ENCODE measurements at regions not wholly inside any gene's neighbourhood (a gene's known extent, or its start where the extent isn't known, plus 50 kb on each side); places are given as distances from the start of the nearest gene placed in this dataset.

DNA sequence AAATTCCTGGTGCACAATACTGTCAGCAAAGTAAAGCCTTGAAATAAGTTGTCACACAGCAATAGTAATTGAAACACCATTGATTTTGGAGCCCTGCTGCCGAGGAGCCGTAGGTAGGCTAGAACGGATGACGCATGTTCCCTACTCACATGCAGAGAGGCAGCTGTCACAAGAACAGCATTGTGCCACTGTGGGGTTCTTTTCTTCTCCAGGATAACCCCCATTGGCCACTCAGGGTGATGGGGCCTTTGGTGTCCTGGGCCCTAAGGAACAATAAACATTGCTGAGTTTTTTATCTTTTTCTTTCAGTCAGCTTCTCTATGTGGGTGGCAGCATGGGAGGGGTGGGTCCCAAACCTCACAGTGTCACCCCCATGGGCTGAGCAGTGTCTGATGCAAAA lies 542.3 kb downstream of the BCOR start:
- TF ChIP-seq, protein P1, sequence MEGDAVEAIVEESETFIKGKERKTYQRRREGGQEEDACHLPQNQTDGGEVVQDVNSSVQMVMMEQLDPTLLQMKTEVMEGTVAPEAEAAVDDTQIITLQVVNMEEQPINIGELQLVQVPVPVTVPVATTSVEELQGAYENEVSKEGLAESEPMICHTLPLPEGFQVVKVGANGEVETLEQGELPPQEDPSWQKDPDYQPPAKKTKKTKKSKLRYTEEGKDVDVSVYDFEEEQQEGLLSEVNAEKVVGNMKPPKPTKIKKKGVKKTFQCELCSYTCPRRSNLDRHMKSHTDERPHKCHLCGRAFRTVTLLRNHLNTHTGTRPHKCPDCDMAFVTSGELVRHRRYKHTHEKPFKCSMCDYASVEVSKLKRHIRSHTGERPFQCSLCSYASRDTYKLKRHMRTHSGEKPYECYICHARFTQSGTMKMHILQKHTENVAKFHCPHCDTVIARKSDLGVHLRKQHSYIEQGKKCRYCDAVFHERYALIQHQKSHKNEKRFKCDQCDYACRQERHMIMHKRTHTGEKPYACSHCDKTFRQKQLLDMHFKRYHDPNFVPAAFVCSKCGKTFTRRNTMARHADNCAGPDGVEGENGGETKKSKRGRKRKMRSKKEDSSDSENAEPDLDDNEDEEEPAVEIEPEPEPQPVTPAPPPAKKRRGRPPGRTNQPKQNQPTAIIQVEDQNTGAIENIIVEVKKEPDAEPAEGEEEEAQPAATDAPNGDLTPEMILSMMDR (IDR thresholded peaks at IDR 0.05; ENCODE audit: low read depth, low read length): no peak
- no peak overlapping the region for H3K4me3 ChIP-seq (ENCODE audit: low read depth, low read length)
- in situ Hi-C loops (cut with HindIII; ENCODE audit: low sequenced_read_pairs): no loop called here
- DNase-seq (ENCODE audit: low read depth, low spot score): no peak

DNA sequence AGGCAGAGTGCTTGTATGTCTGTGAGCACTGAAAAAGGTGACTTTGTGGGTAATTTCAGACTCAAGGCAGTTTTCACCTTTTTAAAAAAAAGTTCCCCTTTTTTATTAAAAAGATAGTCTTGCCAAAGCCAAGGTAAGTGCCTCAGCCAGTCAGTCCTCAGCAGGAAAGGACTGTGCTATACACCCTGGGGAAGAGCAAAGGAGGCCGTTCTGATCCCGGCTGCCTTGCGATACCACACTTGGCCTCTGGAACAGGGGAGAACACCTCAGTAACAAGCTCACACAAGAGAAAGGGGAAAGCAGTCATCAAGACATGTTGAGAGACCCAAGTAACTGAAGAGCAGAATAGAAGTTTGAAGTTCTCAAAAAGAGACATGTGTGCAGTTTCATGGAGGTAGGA lies 541.7 kb downstream of the BCOR start:
- TF ChIP-seq, protein P1 (IDR thresholded peaks at IDR 0.05; ENCODE audit: low read depth, low read length): no peak
- no peak overlapping the region for H3K4me3 ChIP-seq (ENCODE audit: low read depth, low read length)
- no peak for DNase-seq (ENCODE audit: low read depth, low spot score)
- in situ Hi-C loops (cut with HindIII; ENCODE audit: low sequenced_read_pairs): no loop called here

DNA sequence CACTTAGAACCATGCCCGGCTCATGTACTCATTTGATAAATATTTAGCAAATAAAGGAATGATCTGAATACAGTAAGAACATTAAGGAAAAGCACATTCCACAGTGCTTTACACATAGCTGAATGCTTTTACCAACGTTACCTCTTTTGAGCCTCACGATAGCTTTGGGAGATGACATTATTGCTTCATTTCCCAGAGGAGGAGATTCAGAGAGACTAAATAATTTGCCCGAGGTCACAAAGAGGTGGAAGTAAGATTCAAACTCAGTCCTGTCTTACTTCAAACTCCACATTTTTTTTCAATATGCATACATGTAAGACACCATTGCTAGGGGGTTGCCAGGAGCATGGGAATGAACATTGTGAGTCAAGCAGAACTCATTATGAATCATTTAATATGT lies 538.5 kb downstream of the BCOR start:
- H3K4me3 ChIP-seq (ENCODE audit: low read depth, low read length): no peak overlapping the region
- peak; percentile 17 for DNase-seq (ENCODE audit: low read depth, low spot score)
- TF ChIP-seq, protein P1 (IDR thresholded peaks at IDR 0.05; ENCODE audit: low read depth, low read length): no peak
- in situ Hi-C loops (cut with HindIII; ENCODE audit: low sequenced_read_pairs): no loop called here

DNA sequence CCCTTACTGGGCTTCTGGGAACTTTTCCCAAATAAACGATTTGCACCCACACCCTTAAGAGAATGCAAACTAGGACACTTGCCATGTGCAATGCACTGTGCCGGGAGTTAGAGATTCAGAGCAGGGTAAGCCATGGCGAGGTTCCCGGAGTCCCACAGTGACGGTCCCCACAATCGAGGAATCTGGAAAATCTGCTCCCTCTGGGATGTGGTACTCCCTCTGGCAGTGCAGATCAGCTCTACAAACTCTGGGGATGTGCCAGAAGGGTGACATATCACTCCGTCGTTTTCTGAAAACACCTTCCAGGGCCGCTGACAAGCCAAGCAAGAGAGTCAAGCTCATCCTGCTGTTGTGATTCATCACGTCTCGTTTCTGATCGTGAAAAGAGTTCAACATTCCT lies 537.5 kb downstream of the BCOR start:
- DNase-seq (ENCODE audit: low read depth, low spot score): no peak
- TF ChIP-seq, protein P1 (IDR thresholded peaks at IDR 0.05; ENCODE audit: low read depth, low read length): no peak
- no peak overlapping the region for H3K4me3 ChIP-seq (ENCODE audit: low read depth, low read length)
- in situ Hi-C loops (cut with HindIII; ENCODE audit: low sequenced_read_pairs): no loop called here

DNA sequence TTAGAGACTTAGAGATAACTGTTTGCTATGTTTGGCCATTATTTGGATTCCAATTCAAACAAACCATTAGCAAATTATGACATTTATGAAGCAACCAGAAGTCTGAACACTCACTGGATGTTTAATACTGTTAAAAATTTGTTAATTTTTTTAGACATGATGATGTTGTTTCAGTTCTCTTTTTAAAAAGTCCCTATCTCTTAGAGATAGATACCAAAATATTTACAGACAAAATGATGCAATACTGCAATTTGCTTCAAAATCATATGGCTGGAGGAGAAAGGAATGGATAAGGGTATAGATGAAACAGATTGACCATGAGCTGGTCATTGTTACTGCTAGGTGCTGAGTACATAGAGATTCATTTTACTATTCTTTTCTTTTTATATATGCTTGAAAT lies 534.6 kb downstream of the BCOR start:
- in situ Hi-C loops (cut with HindIII; ENCODE audit: low sequenced_read_pairs): no loop called here
- DNase-seq (ENCODE audit: low read depth, low spot score): no peak
- H3K4me3 ChIP-seq (ENCODE audit: low read depth, low read length): no peak overlapping the region
- TF ChIP-seq, protein P1 (IDR thresholded peaks at IDR 0.05; ENCODE audit: low read depth, low read length): no peak

DNA sequence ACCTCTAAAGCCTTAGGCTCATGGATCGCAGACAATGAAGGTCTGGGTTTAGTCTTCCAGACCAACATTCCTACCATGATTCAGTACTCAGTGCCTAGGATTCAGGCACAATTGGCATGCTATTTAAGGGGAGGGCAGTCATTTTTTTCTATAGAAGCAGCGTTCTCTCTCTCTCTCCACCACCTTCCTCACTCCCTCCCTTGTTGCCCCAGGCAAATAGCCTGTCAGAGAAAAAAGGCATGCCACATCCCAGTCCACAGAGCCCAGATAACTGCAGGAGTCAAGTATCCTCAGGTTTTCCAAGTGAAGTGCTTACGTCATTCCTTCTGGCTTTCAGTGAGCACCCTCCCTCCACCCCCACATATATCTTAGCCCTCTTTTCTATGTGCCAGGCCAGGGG lies 533.0 kb downstream of the BCOR start:
- in situ Hi-C loops (cut with HindIII; ENCODE audit: low sequenced_read_pairs): no loop called here
- H3K4me3 ChIP-seq (ENCODE audit: low read depth, low read length): no peak overlapping the region
- no peak for DNase-seq (ENCODE audit: low read depth, low spot score)
- TF ChIP-seq, protein P1 (IDR thresholded peaks at IDR 0.05; ENCODE audit: low read depth, low read length): no peak

DNA sequence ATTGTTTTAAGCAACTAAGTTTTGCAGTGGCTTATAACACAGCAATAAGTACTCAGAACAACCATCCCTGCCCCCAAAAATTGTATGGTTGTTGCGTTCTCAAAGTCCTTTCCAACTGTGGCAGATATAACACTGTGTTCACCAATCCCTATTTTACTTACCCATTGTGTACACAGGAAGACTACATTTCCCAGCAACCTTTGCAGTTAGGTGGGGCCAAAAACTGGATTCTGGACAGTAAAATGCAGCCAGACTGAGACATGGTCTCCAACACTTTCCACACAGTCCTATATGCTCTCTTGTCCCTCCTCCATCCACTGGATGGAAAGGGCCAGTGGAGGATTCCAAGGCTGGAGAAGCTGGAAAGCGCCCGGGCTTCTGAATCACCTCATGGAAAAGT lies 523.6 kb downstream of the BCOR start:
- no peak overlapping the region for H3K4me3 ChIP-seq (ENCODE audit: low read depth, low read length)
- DNase-seq (ENCODE audit: low read depth, low spot score): no peak
- in situ Hi-C loops (cut with HindIII; ENCODE audit: low sequenced_read_pairs): no loop called here
- TF ChIP-seq, protein P1 (IDR thresholded peaks at IDR 0.05; ENCODE audit: low read depth, low read length): no peak
